ENCODE measurements at regions not wholly inside any gene's neighbourhood (a gene's known extent, or its start where the extent isn't known, plus 50 kb on each side); places are given as distances from the start of the nearest gene placed in this dataset.

- Histone ChIP-seq H2BK5ac (ENCODE audit: insufficient read length, low read length) (no peak overlapping the region), H3K9ac (ENCODE audit: extremely low read depth, insufficient read length, low read length) (no peak overlapping the region), H2AFZ (ENCODE audit: low read length) (no peak overlapping the region), H3K14ac (ENCODE audit: insufficient read depth, low read length) (no peak overlapping the region), H3K27me3 (ENCODE audit: insufficient read depth, low read length) (no peaks in the 10 kb centered on the region), H4K20me1 (ENCODE audit: control insufficient read depth, insufficient read depth, insufficient read length) (peaks cover 2% of the 10 kb centered on the region), H2BK15ac (ENCODE audit: low read depth, low read length) (no peak overlapping the region), H2BK12ac (ENCODE audit: insufficient read length, low read depth, low read length) (no peak overlapping the region), H3K79me1 (ENCODE audit: insufficient read depth, low read depth, low read length, poor library complexity, severe bottlenecking) (no peaks in the 10 kb centered on the region), H4K5ac (ENCODE audit: insufficient read length, low read depth, low read length) (no peak overlapping the region), H2AK5ac (ENCODE audit: insufficient read length, low read length) (no peak overlapping the region), H3K4me1 (ENCODE audit: insufficient read depth, low read length) (no peaks in the 10 kb centered on the region; the same call in 1 of the 2 replicates), H3K23me2 (ENCODE audit: insufficient read length, low read depth, low read length, poor library complexity, severe bottlenecking) (no peaks in the 10 kb centered on the region), H3T11ph (ENCODE audit: low read length) (no peak overlapping the region), H4K8ac (replicated peaks; ENCODE audit: insufficient read length, low read depth, low read length) (no peak overlapping the region), H2BK120ac (ENCODE audit: low read depth, low read length, poor library complexity, severe bottlenecking) (no peak overlapping the region), H3K56ac (ENCODE audit: insufficient read length, low read depth, low read length) (no peak overlapping the region), H3K23ac (ENCODE audit: insufficient read length, low read depth, low read length) (no peak overlapping the region), H4K91ac (ENCODE audit: insufficient read length, low read depth, low read length) (no peak overlapping the region), H3K27ac (ENCODE audit: insufficient read length, low read depth, low read length) (no peak overlapping the region), H3K4me2 (ENCODE audit: insufficient read depth, insufficient read length, low read length) (no peak overlapping the region), H3K79me2 (ENCODE audit: insufficient read depth, low read length) (no peaks in the 10 kb centered on the region), H3K9me3 (ENCODE audit: control insufficient read depth, low read depth, low read length) (no peaks in the 10 kb centered on the region), H3K4ac (ENCODE audit: low read depth, low read length) (no peak overlapping the region), H2BK20ac (ENCODE audit: low read depth, low read length, poor library complexity, severe bottlenecking) (no peak overlapping the region), H3K18ac (ENCODE audit: insufficient read length, low read depth, low read length) (no peak overlapping the region)
- Mint-ChIP-seq H3K4me3 (no peak overlapping the region), H3K27me3 (ENCODE audit: low read depth) (no peaks in the 10 kb centered on the region; the same call in 1 of the 2 replicates), H3K4me1 (peaks cover 36% of the 10 kb centered on the region in 2 experiments), H3K27ac (no peak overlapping the region), H3K9me3 (peaks cover 0 to 7% of the 10 kb centered on the region in 2 experiments; a peak in 2 of 5 replicates), H3K36me3 (ENCODE audit: insufficient read depth in 1 of 3, low read depth in 3 of 3) (peaks cover 0 to 7% (median 0%) of the 10 kb centered on the region in 3 experiments; a peak in 3 of 7 replicates)
- no peak for TF ChIP-seq CTCF (conservative IDR thresholded peaks at IDR 0.05)
- no peak for DNase-seq
Observed at GRCh38 chr3:40618158-40618557, 93.4 kb downstream of the ZNF621 start.

All from H9 (cell line).